ENCODE measurements at regions not wholly inside any gene's neighbourhood (a gene's known extent, or its start where the extent isn't known, plus 50 kb on each side); places are given as distances from the start of the nearest gene placed in this dataset.

GRCh38 chr16:11475896-11476630 lies 110.7 kb downstream of the LITAF start:
- DNase-seq (ENCODE audit: low spot score): no peak

DNA sequence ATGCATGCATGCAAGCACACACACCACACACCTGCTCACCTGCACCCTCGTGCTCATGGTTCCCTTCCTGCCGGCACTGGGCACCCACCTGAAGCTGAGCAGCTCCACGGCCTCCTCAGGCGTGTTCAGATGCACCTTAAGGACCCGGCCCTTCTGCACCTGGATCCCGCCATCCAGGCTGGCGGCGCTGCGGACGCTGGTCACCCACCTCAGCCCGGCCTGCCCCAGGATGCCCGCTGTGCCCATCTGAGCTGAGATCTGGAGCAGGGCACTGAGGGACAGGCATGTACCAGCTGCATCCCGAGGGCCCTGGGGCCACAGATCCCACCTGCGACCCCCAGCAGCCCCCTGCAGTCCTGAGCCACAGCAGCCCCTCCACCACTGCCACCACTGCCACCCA lies 110.0 kb downstream of the LITAF start:
- no peak for DNase-seq (ENCODE audit: low spot score)

DNA sequence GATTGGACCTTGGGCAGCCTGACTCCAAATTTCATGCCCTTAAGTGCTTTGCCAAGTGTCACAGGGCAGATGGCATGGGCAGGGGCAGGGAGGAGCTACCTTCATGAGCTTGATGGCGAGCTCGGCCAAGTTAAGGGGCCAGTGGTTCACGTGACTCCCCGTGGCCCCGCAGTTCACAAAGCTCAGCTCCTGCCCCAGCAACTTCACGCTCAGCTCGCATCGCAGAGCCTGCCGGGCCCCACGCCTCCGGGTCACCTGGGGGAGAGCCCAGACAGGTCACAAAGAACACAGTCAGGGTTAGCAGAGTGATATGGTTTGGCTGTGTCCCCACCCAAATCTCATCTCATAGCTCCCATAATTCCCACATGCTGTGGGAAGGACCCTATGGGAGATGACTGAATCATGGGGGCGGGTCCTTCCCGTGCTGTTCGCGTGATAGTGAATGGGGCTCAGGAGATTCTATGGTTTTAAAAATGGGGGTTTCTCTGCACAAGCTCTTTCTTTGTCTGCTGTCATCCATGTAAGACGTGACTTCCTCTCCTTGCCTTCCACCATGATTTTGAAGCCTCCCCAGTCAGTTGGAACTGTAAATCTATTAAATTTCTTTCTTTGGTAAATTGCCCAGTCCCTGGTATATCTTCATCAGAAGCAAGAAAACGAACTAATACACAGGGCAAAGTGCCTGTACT lies 108.1 kb downstream of the LITAF start:
- no peak for DNase-seq (ENCODE audit: low spot score)

DNA sequence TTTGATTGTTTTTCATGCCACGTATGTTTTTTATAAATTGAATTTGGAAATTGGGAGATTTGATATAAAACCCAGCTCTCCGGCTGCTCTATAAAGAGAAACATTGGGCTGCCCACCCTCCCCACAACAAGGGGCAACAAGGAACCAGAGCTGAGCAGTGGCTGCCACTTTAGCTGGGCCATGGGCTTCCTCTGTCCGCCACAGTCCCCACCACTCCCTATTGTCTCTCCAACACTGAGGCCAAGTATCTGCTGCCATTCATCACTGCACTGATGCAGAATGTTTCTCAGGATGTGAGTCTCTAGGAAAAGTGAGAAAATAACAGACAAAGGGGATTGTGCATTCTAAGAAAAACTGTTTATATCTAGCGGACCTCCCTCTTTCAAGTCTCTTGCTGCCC lies 106.8 kb downstream of the LITAF start:
- DNase-seq (ENCODE audit: low spot score): no peak

- DNase-seq (ENCODE audit: low spot score): no peak
Measured at GRCh38 chr16:11480634-11481033, 106.1 kb downstream of the LITAF start.

- no peak for DNase-seq (ENCODE audit: low spot score)
Measured at GRCh38 chr16:11481987-11482386, 104.7 kb downstream of the LITAF start.

DNA sequence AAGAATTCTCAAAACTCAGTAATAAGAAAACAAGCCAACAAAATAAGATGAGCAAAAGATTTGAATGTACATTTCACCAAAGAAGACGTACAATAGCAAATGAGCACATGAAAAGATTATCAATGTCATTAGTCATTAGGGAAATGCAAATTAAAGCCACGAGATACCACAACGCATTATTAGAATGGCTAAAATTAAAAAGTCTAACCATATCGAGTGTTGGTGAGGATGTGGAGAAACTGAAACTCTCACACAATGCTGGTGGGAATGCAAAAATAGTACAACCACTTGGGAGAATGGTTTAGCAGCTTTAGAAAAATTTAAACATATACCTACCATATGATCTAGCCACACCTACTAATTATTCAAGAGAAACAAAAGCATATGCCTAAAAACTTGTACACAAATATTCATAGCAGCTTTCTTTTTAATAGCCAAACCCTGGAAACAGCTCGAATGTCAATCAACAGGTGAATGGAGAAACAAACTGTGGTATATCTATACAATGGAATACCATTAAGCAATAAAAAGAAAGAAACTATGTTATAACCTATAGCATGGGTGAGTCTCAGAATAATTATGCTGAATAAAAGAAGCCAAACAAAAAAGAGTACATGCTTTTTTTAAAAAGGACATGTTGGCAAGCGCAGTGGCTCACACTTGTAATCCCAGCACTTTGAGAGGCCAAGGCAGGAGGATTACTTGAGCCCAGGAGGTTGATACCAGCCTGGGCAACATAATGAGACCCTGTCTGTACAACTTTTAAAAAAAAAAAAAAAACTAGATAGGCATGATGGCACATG lies 103.6 kb downstream of the LITAF start:
- DNase-seq (ENCODE audit: low spot score): no peak

GRCh38 chr16:11484691-11485258 lies 101.9 kb downstream of the LITAF start:
- no peak for DNase-seq (ENCODE audit: low spot score)

GRCh38 chr16:11485676-11486075 lies 101.0 kb downstream of the LITAF start:
- DNase-seq (ENCODE audit: low spot score): no peak

DNA sequence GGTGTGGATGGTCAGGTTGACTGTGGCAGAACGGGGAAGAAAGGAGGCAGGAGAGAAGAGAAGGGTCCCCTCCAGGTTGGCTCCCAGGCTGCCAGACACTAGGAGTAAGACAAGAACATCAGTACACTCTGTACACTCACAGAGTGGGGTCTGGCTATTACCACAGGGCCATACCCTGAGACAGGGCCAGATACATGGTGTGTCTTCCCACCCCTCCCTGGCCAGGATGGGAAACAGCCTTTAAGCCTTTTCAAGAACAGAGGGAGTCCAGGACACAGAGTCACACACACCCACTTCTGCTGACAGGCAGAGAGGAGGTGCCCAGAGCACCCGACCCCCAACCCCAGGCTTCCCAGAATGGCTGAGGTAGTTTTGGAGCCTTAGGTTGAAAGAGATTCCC lies 99.4 kb downstream of the LITAF start:
- DNase-seq (ENCODE audit: low spot score): no peak

- DNase-seq (ENCODE audit: low spot score): no peak
Measured at GRCh38 chr16:11488304-11488703, 98.4 kb downstream of the LITAF start.

- no peak for DNase-seq (ENCODE audit: low spot score)
Measured at GRCh38 chr16:11491524-11491923, 95.2 kb downstream of the LITAF start.

DNA sequence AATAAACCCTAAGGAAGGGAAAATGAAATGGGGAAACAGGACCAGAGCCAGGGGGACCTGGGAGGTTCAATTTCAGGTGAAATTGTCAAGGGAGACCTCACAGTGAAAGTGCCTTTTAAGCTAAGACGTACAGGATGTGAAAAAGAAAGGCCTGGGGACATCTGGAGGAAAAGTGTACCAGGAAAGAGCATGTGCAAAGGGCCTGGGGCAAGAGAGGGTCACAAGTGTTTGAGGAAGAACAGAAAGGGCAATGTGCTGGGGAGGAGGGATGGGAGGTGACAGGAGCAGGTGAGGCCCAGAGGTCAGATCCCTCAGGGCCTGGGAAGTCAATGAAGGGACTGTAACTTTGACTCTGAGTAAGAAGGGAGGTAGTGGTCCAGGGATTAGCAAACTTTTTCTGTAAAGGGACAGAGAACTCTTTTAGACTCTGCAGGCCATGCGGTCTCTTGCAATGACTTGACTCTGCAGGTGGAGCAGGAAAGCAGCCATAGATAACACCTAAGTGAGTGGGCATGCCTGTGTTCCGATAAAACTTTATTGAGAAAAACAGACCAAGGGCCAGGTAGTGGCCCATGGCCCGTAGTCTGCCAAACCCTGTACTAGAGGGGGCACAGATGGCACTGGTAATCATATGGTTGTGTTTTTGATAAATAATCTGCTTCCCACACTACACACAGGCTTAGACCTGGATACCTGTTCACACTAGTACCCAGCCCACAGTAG lies 93.8 kb downstream of the LITAF start:
- DNase-seq (ENCODE audit: low spot score): no peak

- no peak for DNase-seq (ENCODE audit: low spot score)
Measured at GRCh38 chr16:11493531-11493929, 93.2 kb downstream of the LITAF start.

DNA sequence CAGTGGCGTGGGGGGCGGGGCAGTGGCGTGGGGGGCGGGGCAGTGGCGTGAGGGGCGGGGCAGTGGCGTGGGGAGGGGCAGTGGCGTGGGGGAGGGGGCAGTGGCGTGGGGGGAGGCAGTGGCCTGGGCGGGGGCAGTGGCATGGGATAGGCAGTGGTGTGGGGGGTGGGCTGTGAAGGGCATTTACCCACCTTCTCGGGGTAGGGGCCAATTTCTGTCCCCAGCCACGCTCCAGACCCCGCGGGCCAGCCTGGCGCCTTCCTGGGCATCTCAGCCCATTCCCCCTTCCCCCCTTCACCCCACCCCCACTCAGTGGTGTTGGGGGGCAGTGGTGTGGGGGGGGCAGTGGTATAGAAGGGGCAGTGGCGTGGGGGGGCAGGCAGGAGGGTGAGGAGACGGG lies 92.7 kb downstream of the LITAF start:
- no peak for DNase-seq (ENCODE audit: low spot score)

DNA sequence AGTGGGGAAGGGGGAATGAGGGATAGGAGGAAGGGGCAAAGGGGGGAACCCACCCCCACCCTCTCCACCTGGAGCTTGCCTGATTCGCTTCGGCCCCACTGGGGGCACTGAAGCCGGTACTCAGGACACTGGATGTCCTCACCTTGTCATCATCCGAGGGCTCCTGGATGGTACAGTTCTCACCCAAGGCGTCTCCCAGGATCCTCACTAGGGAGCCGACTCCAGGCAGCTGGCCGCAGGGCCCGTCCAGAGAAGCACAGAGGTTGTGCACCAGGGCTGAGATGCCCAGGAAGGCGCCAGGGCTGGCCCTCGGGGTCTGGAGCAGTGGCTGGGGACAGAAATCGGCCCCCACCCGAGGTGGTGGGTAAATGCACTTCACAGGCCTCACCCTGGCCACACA lies 92.3 kb downstream of the LITAF start:
- no peak for DNase-seq (ENCODE audit: low spot score)

DNA sequence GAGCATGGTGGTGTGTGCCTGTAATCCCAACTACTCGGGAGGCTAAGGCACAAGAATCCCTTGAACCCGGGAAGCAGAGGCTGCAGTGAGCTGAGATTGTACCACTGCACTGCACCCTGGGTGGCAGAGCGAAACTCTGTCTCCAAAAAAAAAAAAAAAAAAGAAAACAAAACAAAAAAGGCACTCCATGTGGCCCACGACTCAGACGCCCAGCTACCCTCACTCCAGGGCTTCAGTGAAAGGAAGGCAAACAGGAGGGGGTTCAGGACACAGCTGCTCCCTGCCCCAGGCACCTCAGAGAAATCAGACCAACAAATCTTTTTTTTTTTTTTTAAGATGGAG lies 91.7 kb downstream of the LITAF start:
- no peak for DNase-seq (ENCODE audit: low spot score)

Measured in germinal center (tissue), 1 donor.